GM21528 (cell line): ENCODE measurements at regions not wholly inside any gene's neighbourhood (a gene's known extent, or its start where the extent isn't known, plus 50 kb on each side); places are given as distances from the start of the nearest gene placed in this dataset.
A peak's percentile ranks its signal among the peaks of the same experiment; 100 is the strongest.

ENCODE experiments used
- ATAC-seq: cut with Tn5 transposase; IDR thresholded peaks from one replicate; pipeline ENCODE4 v1.9.1; 2021; ENCODE audit warnings: mild to moderate bottlenecking, moderate library complexity; ENCODE audit not compliant: unreplicated experiment, low FRiP score

DNA sequence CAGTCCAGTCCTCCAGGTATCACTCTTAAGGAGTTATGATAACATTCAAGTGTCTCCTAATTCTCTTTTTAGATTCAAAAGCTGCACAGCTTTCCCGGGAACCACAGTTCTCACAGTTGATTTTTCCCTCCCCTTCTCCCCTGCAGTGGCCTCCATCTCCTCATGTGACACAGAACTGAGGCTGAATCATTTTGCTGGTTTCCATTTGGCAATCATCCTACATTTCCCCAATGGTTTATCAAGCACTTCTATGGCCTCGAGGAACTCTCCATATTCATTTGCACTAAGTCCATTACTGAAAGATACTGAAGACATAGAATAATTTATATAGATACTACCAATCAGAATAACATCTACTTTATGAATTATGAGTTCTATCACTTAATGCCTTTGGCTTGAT lies 484.9 kb downstream of the GPAM start:
- ATAC-seq = no peak

DNA sequence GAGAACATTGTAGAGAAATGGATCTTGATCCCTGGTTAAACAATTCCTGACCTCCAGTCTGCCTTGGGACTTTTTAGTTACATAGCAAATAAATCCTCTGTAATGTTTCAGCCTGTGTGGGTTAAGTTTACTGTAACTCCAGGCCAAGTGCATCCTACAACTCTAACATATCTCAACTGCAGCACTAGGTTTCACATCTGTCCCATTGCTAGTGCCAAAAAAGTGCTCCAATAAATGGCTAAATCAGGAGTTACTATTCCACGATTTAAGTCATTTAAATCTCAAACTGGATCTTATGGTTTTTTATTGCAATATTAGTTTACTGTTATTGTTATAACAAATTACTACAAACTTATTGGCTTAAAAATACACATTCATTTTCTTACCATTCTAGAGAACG lies 479.6 kb downstream of the GPAM start:
- ATAC-seq = no peak

DNA sequence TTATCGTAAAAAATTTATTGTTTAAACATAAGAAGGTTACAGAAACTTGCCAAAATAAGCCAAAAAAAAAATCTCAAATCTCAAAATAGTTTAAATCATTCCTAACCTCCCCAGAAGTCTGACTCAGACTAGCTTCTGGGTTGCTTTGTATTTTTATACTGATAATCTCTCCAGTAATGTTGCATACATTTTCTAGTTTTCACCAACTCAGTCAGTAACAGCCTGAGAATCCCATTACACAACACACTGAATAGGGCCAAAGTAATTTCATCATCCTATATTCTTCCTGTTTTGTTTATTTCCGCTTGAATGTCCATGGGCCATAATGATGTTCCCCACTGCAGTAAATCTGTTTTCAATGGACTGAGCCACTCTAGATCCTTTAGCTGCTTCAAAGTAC lies 478.5 kb downstream of the GPAM start:
- no peak for ATAC-seq

DNA sequence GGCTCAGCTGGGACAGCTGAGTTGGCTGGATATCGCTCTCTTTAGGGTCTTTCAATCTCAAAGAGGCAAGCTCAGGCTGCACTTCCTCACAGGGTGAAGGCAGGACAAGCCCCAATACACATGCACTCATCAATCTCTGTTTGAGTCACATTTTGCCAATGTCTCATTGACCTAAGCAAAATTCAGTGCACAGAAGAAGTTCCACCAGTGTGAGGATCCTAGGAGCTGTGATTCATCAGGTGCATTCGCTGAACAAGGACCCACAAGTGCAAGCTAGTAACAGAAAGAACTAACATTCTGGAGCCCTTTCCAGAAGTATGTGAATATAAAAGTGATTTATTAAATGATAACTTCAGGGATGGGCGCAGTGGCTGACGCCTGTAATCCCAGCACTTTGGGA lies 477.2 kb downstream of the GPAM start:
- no peak for ATAC-seq

DNA sequence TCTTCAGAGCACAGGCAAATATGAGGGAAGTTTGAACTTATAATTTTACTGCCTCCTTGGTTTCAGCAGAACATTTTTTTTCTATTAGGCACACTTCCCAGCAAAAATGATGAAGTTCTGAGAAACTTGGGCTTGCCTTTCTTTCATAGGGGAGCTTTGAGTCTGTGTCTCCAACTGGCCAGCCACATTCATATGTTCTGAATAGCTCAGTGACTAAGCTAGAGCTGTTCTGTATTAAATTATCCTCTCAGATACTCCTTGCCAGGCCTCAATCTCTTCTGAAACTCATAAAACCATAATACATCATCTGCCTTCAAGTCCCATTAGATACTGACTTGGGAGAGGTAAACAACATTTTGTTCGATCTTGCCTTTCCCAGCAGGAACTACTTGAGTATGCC lies 476.5 kb downstream of the GPAM start:
- ATAC-seq = no peak

DNA sequence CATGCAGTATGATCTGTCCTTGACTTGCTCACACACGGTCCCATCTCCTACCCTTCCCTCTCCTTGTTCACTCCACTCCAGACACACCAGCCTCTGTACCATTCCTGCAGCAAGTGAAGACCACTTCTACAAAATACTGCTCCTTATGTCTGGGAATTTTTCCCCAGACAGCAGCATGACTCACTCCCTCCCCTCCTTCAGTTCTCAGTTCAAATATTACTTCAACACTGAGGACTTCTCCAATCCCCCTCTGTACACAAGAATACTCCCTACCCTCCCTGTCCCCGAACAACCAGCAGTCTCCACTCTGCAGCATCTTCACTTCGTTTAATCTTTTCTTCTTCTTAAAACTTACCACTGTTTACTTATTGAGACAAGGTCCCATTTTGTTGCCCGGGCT lies 474.0 kb downstream of the GPAM start:
- ATAC-seq = no peak

DNA sequence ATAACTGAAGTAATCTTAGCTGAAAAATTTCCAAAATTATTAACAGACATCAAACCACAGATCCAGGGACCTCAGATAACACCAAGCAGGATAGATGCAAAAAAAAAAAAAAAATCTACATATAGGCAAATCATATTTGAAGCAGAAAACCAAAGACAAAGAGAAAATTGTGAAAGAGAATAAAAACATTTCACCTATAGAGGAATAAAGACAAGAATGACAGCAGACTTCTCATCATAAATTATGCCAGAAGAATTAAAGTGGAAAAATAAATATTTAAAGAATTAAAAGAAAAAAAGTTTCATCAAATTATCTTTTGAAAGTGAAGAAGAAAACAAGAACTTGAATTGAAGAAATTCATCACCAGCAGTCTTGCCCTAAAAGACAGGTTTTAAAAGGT lies 467.5 kb downstream of the GPAM start:
- no peak for ATAC-seq

DNA sequence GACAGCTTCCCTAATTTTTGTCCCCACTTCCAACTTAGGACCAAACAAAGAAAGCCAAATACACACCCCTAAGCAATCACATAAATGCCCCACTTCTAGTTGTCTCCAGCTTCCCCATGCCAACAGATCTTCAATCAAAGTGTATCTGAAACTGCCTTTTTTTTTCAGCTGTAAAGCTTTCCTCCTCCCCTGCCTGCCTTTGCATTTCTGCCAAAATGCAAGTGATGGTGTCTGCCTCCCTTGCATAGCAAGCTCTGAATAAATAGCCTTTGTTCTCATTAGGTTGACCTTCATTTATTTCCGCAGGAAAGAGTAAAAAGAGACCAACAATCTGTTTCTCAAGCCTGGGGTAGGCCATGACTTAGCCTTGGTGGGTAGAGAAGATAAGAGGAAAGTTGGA lies 459.4 kb downstream of the GPAM start:
- no peak for ATAC-seq

DNA sequence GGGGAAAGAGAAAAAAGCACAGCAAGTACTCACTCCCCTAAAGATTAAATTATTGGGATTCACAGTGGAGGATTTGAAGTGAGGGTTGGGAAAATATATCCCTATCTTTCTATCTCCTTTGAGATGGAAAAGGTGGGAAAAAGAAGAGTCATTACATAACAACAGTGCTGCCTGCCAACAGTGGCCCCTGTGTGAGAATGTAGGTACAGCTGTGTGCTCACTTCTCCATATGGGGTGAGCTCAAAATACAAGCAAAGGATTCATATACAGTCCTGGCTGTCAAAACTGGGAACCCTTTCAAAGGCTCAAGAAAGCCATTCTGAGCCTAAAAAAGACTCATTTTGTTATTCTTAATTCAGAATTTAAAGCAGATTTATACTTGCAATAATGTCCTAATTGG lies 458.5 kb downstream of the GPAM start:
- no peak for ATAC-seq

DNA sequence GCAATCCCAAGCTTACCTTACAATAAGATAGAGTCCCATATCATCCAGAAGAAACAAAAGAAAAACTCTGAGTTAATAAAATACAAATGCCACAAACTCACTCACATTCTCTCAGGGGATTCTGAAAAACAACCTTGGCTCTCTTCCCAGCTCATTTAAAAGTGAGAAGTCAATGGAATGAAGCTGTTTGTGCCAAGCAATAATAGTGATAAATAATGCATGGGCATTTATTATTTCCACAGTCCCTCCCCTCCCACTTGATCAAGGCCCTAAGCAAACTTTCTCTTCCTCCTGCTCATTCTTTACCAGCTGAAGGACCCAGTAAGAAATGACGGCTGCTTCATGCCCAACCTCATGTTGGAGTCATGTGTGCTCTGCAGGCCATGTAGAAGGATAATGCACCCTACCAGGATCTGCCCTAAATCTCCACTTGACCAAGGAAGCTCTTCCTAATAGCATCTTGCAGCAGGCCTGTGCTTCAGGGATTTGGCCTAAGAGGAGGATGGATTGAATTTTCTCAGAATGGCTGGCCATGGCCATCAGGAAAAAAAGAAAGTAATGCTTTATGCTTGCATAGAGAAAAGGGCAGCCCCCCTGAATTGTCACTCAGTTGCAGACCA lies 451.3 kb downstream of the GPAM start:
- ATAC-seq = no peak

DNA sequence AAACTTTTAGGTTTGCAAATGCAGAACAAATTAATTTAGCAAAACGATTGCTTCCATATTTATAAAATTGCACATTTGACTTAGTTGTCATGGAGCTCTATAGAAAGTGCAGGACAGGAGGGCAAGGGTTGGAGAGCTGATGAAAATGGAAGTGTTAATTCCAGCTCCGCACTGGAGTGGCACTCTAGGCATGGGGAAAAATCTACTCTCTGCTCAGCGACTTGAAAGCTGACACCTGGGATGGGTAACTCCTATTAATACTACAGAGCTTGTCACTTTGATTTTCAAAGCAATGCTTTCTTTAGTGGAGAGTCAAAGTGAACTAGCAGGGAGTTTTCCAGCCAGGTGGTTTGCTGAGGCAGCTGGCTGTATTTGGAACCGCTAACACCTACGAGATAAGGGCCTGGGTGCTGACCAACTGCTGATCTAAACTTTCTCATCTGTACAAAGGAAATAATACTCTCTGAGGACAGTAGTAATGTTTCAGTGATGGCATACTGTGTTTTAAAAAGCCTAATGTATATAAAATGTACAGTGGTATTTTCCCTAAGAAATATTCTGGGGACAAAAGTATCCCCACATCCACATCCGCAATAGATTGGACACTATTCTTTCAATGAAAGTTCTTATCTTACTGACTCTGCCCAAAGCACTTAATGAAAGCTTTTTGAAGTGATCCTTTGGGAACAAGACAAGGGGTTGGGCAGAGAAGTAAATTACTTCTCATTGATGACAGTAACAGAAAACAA lies 444.3 kb downstream of the GPAM start:
- no peak for ATAC-seq

DNA sequence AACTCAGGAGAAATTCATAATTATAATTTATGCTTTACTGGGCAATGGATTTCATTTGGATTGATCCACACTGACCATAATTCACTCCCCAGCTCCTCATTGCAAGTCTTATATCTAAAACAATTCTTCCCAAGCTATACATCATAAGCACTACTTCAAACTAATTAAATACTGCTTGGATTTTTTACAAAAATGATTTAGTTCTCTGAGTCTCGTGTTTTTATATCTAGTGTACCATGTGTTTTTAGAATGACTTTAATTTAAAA lies 443.8 kb downstream of the GPAM start:
- no peak for ATAC-seq

DNA sequence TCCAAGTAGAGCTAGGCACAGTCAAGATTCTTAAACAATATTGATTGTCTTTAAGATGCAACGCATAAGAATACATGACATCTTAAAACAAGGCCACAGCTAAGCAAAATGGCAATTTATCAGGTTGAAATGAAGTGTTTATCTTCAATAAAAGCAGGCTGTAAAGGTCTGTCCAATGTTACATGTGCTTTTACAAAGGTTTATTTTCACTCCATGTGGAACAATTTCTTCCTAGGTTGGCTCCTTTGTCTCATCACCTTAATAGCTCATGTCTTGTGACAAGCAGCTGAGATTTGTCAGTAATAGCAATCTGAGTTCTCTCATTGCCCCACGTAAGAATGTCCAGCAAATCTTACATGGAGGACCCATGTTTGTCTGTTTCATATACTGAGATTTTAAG lies 437.6 kb downstream of the GPAM start:
- no peak for ATAC-seq

DNA sequence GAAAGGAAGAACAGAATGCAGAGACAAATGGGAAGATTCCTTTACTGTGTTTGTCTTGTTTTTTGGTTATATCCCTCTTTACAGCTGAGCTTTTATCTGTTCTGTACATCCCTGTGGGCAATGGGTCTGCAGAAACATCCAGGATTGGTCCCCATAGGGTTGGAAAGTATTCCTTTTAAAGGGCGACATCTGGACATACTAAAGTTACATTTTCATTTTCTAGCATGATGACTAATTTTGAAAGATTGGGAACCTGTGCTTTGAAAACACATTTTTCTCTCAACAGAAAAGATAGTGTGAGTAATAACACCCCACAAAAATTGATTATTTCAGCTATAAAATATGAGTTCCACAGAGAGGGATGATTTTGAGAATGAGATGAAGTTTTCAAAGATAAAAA lies 435.8 kb downstream of the GPAM start:
- no peak for ATAC-seq

DNA sequence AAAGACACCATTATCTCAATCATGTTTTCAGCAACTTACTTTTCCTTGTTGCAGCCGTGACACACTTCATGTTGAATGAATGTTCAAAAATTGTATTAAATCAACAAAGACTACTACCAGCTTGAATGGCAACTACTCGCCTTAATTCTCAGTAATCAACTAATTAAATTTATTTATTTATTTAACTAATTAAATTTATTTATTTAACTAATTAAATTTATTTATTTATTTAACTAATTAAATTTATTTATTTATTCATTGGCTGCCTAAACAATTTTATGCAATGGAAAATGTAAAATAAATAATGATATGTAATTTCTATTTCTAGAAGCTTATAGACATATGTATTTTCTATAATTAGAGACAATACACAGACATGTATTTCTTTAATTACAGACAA lies 435.4 kb downstream of the GPAM start:
- no peak for ATAC-seq

DNA sequence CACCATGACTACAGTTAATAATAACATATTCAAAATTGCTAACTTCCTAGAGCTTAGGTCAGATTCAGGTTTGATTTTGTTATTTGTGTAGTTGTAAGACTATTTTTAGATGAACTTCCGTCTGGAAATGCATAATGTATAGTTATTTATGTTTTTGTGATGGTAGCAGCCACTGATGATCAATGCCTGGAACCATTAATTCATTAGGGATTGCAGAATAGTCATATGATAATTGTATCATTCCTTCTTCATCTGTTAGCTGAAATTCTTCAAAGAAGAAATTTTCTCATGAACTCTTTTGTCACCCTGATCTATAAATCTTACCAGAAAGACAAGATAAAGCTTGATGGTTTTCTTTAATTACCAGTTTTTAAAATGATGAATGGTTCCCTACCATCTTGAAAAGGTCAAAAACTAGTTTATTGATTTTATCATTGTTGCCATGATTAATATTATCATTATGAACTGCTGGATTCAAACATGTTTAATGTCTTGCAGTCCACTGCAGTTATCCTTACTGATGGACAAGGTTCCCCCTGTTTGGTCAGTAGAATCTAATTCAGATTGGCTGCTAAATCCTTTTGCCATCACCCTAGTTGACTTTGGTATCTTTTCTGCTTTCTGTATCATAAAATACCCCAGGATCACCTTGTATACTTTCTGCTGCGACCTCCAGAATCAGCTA lies 433.3 kb downstream of the GPAM start:
- no peak for ATAC-seq

DNA sequence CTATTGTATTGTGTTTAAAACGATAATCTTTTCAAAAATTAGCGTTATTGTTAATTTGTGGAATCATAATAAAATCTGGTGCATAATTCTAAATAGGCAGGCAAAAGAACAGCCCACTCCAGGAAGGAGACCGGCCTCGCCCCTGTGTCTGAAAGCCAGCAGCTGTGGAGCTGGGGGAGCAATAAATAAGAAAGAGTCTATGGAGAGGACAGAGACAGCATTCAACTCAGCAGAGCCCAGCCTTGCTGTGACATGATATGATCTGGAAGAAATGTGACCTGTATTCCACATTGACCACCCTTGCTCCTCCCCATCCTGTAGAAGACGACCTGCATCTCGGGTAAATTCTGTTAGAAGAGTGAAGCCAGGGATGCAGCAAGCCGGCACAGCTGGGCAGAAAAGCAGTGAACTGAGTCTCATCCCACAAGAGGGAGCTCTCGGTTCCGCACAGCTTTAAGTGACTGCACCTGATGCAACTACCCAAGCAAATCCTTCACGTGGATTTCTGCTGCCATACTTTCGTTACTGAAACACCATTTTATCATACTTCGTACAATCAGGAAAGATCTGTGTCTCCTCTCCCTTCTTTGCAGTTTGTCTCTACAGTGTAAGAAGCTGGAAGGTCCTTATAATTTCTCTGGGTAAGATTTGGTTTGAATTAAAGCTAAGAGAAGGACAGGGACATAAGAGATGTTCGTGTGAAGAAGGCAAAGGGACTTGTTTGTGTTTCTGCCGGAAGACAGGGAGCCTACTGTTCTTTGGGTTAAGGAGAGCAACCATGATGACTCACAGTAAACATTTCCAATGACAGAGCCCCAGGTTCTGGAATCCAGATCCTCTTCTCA lies 427.1 kb downstream of the GPAM start:
- peak; percentile 75 for ATAC-seq

DNA sequence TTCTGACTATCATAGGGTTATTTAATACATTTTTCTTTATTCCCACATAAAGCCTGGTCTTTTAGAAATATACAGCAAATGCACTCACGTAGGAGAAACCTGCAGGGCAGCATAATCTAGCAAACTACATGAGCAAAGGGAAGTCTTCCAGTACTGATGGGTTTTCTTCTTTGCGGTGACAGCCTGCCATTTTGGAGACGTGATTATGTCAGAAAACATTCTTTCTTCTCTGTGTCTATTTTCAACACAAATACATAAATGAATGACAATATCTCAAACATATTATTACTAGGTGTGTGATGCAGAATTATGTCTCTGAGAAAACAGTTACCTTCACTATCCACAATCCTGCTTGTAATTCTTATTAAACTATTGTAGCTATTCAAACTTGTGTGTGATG lies 425.0 kb downstream of the GPAM start:
- no peak for ATAC-seq

DNA sequence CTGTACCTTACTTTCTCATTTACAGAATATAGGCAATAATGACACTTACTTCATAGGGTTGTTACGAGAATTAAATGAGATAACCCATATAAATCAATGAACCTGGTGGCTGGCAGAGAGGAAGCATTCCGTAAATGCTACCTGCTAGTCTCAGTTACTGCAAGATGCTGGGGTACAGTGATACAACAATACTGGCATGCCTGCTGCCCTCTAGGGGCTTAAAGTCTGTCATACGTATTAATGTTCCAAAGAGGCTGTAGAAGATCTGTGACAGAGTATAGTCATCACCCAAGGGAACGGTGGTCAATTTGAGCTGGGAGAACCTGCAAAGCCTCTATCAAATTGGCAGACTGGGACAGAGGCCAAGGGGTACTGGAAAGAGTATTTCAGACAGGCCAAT lies 421.5 kb downstream of the GPAM start:
- no peak for ATAC-seq

DNA sequence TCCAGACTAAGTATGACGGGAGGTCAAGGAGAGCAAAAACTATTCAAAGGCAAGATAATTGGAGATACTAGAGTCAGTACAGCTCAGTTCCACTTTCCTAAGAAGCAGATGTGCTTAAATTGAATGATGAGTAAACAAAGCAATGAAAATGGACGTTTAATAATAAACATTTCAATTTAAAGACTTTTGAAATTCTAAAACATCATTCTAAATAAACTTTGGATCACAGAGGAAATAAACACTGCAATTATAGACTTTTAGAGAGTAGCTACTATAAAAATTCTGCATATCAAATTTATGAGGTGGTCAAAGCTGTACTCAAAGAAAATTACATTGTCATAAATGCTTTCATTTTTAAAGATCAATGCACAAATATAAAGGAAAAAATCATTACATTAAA lies 418.3 kb downstream of the GPAM start:
- ATAC-seq = no peak

DNA sequence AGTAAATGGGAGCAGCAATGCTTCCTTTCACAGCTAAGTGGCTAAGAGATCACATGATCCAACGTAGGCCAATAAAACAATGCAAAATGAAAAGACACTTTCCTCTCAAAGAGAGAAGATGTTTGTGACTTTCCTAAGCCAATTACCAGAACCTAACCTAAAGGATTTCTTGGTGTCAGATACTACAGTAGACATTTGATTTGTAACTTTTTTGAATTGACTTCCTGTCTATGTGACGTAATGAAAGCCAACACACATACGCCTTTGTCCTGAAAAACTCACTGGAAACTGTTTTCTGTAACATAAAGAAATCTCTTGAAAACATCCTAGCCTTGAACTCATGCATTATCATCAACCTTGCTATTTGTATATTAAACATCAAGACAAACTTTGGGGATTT lies 417.1 kb downstream of the GPAM start:
- ATAC-seq = no peak
